HG03108 (cell line): ENCODE measurements at regions not wholly inside any gene's neighbourhood (a gene's known extent, or its start where the extent isn't known, plus 50 kb on each side); places are given as distances from the start of the nearest gene placed in this dataset.

Experiments used
- ATAC-seq: cut with Tn5 transposase; IDR thresholded peaks from one replicate; pipeline ENCODE4 v1.9.1; 2021; ENCODE audit warnings: moderate library complexity; ENCODE audit not compliant: unreplicated experiment

DNA sequence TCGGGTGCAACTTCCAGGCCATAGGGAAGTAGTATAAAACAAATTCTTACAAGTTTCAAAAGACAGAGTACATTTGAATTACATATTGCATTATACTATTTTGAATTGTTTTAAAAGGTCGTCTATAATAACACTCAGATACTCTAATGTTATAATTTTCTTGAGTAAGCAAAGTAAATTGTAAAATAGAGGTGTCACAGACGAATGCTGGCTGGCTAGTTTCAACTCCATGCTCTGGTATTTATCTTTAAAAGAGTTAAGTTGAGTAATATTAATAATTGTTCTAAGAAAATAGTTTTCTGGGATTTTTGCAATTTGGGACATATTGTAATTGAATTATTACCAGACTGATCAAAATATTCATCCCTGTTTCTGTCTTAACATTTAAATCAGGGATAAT is 764.9 kb downstream of the TECRL start:
- no peak for ATAC-seq

DNA sequence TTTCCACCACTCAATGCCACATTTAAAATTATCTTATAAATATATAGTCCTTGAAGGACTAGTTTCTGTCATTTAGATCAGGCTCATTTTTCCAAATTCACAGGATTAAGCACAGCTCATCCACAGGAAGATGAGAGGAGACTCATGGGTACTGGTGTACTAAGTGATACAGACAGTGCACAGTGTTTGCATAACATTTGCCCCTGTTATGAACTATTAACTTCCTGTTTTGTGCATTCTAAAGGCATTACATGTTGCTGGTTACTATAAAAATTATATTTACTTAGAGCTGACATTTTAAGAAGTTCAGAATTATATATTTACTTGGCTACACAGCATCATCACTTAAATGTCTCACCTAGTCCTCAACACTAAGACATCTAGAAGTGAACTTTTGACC is 772.0 kb downstream of the TECRL start:
- ATAC-seq = no peak

DNA sequence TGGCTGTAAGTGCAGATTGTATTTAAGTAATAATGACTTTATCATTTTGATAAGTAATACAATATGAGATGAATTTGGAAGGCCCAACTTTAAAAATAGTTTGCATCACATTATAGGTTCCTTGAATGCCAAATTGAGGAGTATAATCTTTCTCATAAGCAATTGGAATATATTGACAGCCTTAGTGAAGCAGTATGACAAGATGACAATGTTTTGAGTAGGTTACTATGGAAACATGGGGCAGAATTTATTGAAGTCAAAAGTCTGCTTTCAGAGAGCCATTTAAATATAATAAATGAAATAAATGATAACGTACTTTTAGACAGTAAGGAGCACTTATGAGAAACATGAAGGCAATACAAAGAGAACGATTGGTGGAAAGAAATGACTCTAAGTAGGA is 776.4 kb downstream of the TECRL start:
- no peak for ATAC-seq

DNA sequence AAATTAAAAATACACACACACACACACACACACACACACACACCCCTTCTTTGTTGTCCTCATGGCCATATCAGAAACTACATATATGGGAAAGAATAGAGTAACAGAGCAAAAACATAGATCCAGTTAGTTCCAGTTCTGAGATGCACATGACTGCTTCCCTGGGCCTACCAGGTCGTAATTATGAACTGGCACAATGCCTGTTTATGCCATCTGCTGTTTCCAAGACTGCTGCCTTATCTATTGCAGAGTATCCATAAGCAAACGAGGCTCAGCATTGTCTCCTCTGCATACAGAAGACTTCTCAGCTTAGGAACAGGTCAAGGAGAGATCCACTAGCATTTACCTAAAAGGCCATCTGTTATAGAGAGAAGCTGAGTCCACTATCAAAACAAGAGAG is 789.0 kb downstream of the TECRL start:
- no peak for ATAC-seq

DNA sequence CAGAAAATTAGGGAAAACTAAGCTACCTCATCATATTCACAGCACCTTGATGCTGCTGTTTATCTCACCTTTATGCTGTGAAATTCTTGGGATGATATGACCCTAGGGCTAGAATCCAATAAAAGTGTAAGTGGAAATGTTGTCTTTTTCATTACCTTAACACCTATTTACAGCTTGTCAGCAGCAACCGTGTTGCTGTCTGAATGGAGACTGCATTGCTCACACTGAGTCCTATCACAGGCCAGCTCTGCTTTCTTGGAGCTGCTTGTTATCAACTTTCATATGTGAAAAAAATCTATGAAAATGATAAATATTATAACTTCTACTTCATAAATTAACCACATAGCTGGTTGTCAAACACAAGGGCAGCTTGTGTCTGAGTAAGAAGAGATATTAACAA is 789.5 kb downstream of the TECRL start:
- ATAC-seq = no peak

DNA sequence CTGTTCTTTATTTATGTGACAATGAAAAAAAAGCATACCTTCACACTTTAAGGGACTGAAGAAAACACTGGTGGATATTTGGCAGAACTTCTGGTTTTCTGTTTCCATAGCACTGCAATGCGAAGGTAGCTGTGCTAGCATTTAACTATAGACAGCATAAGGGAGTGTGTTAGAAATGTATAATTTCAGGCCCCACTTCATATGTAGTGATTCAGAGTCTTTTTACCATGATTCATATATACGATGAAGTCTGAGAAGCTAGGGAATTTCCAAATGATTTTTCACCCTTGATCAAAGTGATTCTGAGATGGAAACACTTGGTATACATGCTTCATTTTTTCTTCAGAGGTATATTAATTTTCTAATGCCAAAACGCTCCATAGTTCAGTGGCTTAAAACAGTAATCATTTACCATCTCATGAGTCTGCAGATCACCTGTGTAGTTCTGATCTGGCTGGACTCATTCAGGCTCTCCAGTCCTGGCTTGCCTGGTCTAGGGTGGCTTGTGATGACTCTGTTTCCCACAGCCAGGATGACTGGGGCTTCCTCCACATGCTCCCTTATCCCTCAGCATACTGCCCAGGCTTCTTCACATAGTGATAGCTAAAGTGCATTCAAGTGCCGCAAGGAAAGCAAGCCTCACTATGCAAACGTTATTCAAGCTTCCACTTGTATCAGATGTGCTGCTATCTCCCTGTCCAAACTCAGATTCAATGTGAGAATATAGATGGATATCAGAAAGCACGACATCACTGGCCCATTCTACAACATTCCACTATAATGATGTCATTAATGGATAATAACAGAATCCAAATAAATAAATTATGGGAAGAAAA is 790.1 kb downstream of the TECRL start:
- ATAC-seq = no peak

DNA sequence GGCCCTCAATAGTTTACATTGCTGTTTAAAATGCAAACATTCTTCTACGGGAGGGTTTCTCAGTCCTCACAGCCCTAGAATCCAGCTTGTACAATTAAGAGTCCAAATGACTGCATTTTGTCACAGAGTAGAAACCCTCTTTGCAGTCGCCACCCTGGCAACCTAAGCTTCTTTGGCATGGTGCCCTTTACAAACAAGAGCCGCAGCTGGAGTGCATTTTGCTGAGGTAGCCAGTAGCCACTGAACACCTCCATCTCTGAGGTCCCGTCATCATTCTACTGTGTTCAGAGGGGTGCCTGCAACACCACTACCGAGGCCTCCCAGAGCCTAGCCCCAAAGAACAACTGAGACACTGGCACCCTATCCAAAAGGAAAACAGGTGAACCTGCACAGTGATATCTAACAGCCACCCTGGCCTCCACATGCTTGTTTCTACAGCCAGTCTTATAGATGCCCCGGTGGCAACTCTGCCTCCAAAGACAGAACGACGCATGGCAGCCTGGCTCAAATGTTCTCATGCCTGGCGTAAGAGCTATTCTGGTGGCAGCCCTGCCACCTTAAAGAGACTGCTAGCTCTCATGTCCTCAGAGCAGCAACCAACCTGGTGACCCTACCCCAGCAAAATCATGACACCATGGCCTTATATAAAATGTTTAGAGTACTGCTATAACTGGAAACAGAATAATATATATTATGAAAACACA is 801.9 kb downstream of the TECRL start:
- no peak for ATAC-seq

DNA sequence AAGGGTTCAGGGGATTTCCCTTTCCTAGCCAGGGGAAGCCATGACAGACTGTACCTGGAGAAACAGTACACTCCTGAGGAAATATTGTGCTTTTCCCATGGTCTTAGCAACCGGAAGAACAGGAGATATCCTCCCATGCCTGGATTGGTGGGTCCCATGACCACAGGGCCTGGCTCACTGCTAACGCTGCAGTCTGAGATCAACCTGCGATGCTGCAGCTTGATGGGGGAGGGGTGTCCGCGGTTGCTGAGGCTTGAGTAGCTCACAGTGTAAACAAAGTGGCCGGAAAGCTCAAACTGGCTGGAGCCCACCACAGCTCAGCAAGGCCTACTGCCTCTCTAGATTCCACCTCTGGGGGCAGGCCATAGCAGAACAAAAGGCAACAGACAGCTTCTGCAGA is 819.5 kb downstream of the TECRL start:
- ATAC-seq = no peak

DNA sequence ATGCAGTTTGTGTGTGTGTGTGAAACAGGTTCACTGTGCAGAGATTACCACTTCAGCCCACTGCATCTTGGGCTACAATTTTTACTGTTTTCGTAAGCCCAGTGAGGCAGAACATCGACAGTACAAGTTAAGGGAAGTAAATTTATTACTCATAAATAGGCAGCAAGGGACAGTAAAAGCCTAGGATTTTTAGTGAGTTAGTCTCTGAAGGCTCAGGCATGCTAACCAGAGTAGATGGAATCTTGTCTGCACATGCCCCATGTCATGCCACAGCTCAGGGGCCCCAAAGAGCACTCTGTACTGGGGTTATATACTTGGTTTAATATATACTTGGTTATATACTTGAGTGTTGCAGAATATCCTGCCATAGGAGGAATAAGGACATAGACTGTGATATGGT is 825.7 kb downstream of the TECRL start:
- ATAC-seq = no peak

DNA sequence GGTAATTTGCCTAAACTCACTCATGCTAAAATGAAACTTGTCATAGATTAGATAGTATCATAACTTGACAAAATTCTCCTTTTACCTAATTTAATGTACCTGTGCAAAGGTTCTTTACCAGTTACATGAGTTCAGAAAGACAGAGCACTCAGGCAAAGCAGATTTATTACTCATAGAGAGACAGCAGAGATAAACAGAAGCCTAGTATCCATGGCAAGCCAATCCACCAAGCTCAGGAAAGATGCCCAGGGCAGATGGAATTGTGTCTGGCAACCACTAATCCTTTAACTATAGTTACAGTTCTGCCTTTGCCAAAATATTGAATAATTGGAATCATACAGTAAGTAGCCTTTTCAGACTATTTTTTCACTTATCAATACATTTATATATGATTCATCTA is 826.2 kb downstream of the TECRL start:
- ATAC-seq = no peak

DNA sequence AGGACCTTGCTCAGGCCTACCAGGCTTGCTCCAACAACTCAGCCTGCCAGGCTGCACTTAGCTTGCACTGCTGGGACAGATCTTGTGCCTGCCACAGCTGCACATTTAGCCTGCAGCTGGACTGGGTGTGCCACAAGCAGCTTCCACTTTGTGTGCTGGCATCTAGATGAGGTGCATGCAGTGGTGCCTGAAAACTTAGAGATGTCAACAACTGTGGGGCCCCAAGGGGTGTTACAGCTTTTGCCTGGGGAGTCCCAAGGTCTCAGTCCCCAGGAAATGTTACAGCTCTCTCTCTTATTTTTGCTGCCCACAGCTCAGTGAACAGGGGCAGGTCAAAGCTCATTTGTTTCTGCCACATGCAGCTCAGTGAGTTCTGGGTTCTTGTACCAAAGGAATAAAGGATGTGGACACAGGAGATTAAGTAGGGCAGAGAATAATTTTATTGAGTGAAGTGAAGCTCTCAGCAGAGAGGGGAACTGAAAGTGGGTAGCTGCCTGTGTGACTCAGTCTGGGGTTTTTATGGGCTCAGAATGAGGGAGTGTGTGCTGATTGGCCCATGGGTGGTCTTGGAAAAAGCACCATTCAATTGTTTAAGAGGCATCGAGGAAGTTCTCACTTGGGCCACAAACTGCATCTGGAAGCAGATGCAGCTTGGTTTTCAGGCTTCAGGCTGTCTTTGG is 828.3 kb downstream of the TECRL start:
- no peak for ATAC-seq

DNA sequence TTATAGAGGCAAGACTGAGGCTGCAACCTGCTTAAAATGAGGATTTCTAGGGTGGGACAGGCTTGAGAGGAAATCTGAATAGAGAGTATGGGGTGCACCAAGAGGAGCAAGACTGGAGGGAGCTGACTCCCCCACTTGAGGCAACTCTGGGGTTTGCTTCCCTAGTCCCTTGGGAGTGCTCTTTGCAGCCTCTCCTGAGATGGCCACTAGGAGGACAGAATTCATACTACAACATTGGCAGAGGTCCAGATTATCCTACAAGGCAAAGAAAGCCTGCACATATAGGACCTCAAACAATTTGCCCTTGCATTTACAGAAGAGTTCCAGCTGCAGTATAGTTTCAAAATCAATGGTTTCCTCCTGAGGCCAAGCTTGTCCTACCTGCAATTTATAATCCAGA is 830.9 kb downstream of the TECRL start:
- no peak for ATAC-seq

DNA sequence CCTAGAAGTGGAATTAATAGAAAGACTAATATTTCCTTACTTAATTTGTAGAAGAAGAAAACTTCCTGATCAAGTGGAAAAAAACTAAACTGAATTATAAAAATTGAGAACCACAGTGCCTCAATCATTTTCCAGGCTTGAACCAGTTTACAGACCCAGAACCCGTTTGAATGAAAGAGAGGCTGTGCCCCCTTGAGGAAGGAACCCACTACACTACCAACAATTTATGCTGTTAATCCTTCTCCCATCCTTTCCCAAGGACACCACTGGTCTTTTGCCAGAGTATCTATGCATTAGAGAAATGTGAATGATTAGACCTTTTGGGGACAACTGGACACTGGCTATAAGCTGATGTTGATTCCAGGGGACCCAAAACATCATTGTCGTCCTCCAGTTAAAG is 842.6 kb downstream of the TECRL start:
- no peak for ATAC-seq

DNA sequence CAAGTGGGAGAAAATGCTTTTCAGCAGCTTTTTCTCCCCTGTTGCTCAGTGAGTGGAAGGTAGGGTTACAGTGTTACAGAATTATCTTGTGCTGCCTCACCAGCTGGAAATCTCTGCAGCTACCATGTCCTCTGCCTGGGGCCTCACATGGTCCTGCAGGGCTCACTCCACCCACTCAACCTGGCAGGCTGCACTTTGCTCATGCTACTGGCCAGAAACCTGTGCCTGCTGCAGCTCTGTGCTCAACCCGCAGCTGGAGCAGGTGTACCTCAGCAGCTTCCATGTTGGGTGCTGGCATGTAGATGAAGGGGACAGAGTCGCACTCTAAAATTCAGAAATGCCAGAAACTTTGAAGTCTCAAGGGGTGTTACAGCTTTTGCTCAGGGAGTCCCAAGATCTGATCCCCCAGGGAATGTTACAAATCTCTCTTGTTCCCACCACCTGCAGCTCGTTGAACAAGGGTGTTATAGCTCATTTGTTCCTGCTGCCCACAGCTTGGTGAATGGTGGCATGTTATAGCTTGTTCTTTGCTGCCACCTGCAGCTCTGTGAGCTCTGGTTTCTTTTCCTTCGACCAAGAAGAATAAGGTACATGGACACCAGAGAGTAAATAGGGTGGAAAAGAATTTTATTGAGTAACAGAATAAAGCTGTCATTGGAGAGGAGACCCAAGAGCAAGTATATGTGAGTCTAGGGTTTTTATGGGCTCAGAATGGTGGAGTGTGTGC is 845.8 kb downstream of the TECRL start:
- ATAC-seq = no peak

DNA sequence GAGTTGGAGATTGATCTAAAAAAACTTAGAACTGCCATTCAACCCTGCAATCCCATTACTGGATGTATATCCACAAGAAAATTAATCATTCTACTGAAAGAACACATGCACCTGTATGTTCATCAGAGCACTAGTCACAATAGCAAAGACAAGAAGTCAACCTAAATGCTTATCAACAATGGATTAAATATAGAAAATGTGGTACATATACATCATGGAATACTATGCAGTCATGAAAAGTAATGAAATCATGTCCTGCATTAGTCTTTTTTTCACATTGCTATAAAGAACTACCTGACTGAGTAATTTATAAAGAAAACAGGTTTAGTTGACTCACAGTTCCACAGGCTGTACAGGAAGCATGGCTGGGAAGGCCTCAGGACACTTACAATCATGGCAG is 850.5 kb downstream of the TECRL start:
- no peak for ATAC-seq

DNA sequence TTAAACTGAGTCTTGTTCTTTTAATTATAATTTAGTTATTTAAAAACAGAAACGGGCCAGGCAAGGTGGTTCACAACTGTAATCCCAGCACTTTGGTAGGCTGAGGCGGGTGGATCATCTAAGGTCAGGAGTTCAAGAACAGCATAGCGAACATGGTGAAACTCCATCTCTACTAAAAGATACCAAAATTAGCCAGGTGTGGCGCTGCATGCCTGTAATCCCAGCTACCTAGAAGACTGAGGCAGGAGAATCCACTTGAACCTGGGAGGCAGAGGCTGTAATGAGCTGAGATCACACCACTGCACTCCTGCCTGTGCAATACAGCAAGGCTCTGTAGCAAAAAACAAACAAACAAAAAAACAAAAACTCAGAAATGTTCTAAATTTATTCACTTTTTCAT is 852.9 kb downstream of the TECRL start:
- no peak for ATAC-seq

DNA sequence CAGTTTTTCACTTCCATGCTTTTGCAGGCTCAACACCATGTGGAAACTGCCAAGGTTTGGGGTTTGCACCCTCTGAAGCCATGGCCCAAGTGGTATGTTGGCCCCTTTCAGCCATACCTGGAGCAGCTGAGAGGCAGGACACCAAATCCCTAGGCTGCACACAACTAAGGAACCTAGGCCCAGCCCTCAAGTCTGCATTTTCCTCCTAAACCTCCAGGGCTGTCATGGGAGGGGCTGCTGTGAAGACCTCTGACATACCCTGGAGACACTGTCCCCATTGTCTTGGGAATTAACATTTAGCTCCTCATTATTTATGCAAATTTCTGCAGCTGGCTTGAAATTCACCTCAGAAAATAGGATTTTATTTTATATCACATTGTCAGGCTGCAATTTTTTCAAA is 856.1 kb downstream of the TECRL start:
- no peak for ATAC-seq

DNA sequence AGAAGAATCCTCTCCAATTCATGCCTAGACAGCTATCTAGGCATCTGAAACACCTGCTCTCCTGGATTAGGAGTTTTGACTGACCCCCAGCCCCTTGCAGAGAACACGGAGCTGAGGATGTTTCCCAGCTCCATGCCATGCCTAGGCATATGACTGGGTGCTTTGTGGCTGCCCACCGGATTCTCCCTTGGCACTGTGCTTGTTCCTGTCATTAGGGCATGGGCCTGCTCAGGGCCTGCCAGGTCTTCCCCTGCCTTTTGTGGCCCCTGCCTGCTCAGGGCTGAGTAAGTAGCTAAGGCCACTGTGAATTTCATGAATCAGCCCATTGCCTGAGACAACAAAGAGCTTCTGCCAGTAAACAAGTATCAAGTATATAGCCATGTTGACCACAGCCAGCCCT is 867.4 kb downstream of the TECRL start:
- no peak for ATAC-seq

DNA sequence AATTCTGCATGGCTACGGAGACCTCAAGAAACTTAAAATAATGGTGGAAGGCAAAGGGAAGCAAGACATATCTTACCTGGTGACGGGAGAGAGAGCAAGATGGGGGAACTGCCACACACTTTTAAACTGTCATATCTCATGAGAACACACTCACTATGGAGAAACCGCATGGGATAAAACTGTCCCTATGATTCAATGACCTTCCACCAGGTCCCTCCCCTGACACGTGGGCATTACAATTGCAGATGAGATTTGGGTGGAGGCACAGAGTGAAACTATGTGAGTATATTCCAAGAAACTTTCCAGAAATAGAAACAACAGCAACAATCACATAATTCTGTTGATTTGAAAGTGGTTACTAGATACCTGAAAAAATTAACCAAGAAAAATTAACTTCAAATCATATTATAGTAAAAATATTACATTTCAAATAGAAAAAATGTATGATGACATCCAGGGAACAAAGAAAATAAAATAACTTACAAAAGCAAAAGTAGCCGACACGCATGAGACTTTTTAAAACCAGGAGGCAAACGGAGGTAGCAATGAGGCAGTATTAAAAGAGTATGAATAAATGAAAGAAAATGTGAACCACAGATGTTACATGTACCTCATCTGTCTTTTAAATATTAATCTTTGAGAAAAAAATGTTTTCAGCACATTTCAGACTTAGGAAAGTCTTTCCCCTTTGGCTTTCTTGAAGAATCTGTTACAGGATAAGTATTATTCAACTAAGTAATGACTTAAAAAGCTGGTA is 879.5 kb downstream of the TECRL start:
- no peak for ATAC-seq

DNA sequence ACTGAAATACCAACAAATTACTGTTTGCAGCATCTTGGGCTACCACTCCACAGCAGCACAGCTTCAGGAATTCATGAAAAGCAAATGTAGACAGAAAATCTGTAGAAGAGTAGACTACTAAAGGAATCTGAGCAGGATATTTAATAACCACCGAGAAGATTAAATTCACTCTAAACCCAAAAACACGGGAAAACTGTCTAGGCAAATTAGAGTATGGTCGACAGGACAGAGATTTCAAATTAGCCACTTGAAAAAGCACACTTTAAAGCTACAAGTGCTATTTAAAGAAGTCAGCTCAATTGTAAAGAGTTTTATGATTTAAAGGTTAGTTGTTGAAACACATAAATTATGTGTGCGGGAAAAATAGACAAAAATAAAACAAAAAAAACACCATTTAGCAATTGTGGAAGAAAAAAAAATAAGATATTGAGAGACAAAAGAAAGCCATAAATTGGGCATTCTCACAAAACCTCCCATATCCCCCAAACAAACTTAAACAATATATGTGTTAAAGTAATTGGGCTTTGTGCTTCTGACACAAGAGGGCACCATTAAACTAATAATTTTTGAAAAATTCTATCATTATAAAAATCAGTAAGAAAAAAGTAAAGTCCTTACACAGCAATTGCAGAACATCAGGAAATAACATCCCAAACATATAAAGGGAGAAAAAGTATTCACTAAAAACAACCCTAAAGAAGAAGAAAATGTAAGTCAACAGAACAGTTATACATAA is 880.8 kb downstream of the TECRL start:
- ATAC-seq = no peak
